ENCODE measurements at regions not wholly inside any gene's neighbourhood (a gene's known extent, or its start where the extent isn't known, plus 50 kb on each side); places are given as distances from the start of the nearest gene placed in this dataset.
"Not testable (repeated sequence)": the region's sequence is repeated elsewhere in the genome, so short reads cannot be mapped to it uniquely, and the experiment has no call there.

- DNase-seq: no peak
- no peak for ATAC-seq
Measured at GRCh38 chr13:60214213-60215055, 50.7 kb upstream of the DIAPH3 start.

DNA sequence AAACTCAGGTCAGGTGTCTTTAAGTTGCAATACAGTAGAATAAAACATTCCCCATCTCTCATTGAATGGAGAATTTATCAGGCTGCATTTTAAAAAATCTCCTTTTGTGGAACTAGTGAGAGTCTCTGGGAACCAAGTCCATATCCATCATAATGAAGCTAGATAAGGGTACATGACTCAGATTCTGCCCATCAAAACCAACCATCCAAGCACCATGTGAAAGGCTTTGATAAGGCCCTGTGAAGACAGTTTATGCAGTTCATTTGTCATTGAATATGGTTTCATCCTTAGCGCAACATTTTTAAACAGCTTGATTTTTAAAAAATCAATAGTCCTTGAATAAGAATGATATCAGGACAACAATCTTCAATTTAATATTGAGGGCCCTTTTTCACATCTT is 56.3 kb upstream of the DIAPH3 start:
- DNase-seq (no peak), ATAC-seq (no peak)

GRCh38 chr13:60221581-60221980 is 57.9 kb upstream of the DIAPH3 start:
- no peak for ATAC-seq
- DNase-seq: no peak

DNA sequence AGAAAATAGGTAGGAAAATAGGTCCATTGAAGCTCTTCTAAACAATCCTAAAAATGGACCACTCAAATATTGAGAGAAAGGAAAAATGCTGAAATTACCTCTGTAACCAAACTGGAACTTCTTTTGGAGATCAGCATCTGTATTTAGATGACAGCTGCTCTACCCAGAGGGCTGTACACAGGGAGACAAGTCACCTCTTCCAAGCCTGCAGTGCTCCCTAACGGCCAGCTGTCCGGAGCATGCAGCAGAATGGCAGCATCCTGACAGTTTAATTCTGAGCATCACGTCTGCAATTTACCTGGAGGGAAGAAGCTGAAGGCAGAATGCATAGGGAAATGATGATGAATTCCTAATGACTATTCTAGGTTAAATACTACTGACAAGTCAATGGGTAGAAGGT is 62.8 kb upstream of the DIAPH3 start:
- DNase-seq (no peak), ATAC-seq (no peak)

DNA sequence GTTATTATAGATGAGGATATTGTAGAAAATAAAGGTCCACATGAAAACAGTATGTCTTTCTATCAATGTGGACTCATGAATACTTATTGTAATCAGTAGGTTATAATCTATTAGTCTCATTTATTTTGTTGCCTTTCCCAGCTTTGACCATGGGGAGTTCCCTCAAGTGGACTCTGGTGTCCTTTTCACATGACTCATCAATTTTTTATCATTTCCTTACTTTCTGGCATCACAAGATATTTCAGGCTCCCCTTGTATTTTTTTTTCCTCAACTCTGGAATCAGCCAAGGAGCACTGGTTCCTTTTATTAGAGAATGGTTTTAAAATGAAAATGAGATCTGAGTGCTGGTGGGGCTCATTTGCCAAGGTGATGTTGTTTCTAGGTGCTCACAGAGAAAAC is 63.4 kb upstream of the DIAPH3 start:
- DNase-seq (no peak), ATAC-seq (no peak)

GRCh38 chr13:60229708-60230272 is 66.1 kb upstream of the DIAPH3 start:
- DNase-seq (no peak), ATAC-seq (peak; percentile 32)

DNA sequence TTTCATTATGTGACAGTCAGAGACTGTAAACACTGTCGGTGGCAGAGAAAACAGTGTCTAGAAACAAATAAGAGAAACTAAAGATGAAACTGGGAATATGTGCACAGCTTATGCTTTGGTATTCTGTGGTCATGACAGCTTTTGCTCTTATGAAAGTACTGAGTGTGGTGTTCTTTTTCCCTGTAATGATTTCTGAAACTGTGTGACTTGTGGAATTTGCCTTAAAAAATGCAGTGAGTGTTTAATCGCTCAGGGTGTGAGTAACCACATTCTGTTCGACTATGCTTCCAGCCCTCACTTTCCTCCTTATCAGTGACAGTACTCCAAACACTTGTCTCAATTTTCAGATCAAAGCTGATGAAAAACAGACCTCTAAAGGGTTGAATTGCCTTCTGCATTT is 66.9 kb upstream of the DIAPH3 start:
- DNase-seq (no peak), ATAC-seq (no peak)

DNA sequence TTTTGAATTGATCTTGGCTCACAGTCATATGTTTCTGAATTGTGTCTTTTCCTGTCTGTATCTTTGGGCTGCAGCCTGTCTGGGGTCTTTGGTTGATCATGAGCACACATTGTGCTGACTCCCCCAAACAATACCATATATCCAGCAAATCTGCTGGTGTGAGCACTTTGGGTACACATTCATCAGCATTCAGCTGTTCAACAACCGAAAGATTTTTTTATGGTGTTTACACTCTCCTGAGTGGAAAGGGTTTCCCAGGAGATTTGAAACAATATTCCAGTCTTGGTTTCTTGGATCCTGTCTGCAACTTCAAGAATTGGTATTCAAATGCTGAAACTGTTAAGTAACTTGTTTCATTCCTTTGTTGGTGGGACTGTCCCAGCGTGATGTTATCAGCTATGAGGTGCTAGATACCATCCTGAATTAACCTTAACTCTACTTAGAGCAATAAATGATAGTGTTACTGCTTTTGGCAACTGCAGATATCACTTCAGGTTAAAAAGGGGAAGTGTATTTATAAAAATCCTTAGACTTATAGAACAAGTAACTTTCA is 78.4 kb upstream of the DIAPH3 start:
- no peak for ATAC-seq
- no peak for DNase-seq

DNA sequence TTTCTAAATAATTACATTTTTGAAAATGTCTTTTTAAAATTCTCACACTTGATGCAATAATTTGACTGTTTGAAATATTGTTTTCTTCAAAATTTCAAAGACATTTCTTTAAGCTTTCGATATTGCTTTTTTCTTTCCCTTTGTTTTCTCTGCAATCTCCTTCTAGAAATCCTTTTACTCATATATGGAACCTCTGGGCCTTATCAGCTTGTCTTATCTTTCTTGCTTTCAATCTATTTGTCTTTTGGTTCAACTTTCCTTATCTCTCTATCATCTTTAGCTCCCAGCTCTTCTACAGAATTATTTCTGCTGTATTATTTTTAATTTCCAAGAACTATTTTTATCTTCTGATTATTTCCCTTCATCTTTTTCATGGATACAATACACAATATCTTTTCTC is 80.7 kb upstream of the DIAPH3 start:
- no peak for DNase-seq
- no peak for ATAC-seq

GRCh38 chr13:60251419-60251818 is 87.7 kb upstream of the DIAPH3 start:
- not testable (repeated sequence) for ATAC-seq, DNase-seq

- DNase-seq (no peak), ATAC-seq (no peak)
Measured at GRCh38 chr13:60258349-60258748, 94.6 kb upstream of the DIAPH3 start.

DNA sequence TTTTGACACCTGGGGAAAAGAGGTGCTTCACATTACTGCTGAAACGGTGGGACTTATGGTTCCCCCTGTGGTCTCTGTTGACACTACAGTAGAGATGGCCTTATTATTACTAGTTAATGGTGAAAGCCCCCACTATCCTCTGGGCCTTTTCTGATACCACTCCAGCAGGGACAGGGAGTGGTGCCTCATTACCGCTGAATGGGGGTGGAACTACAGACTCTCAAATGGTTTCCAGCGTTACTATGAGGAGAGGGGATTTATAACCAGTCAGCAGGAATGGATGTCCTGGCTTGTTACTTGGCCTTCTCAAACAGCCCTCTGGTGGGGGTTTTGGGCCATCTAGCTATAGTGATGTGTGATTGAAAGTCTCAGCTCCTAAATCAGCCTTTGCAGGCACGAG is 96.7 kb upstream of the DIAPH3 start:
- ATAC-seq (no peak), DNase-seq (no peak)

- DNase-seq: no peak
- no peak for ATAC-seq
Measured at GRCh38 chr13:60261432-60262351, 98.0 kb upstream of the DIAPH3 start.

- DNase-seq: no peak
- ATAC-seq: no peak
Measured at GRCh38 chr13:60265566-60265965, 101.8 kb upstream of the DIAPH3 start.

- ATAC-seq (peak; percentile 77), DNase-seq (peak; percentile 30)
Measured at GRCh38 chr13:60267498-60268202, 103.9 kb upstream of the DIAPH3 start.

DNA sequence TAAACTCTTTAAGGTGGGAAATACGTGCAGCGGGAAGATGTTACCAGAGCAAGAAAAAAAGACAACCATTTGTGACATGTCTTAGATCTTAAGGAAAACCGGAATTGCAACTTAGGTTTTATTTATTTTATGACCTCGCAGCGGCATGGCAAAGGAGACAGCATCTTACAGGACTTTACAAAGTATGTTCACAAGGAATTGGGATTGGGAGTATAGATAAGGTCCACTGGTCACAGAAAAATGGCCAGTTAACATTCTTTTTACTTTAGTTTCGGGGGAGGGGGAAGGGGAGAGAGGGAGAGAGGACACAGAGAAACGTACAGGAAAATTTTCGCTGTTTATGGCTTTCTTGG is 104.5 kb upstream of the DIAPH3 start:
- ATAC-seq (no peak), DNase-seq (no peak)

DNA sequence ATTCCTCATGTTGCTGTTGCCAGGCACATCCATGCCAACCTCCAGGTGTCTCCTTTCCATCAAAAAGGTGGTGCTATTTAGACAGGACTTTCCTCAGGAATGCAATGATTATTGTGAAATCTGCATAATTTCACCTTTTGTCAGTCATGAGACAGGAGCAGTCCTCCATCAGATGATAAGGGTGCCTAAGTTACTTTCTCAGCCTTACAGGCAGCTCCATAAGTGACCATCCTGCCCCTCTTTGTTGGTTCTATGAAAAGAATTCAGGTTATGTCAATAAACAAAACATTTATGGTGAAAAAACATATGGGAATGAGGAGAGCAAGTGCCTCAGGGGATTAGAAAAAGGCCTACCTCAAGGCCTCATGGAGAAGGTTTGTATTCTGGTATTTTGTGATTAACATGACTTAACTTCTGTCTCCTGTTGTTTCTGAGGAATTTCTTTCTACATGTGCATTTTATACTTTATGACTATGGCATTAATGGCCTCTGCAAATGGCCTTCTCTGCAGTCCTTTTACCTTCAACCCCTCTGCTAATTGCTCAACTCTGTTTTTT is 110.3 kb upstream of the DIAPH3 start:
- ATAC-seq: no peak

GRCh38 chr13:60274655-60275054 is 110.9 kb upstream of the DIAPH3 start:
- DNase-seq (no peak), ATAC-seq (no peak)

More for the DNA sequence above, 110.3 kb upstream of the DIAPH3 start:
- DNase-seq: no peak

DNA sequence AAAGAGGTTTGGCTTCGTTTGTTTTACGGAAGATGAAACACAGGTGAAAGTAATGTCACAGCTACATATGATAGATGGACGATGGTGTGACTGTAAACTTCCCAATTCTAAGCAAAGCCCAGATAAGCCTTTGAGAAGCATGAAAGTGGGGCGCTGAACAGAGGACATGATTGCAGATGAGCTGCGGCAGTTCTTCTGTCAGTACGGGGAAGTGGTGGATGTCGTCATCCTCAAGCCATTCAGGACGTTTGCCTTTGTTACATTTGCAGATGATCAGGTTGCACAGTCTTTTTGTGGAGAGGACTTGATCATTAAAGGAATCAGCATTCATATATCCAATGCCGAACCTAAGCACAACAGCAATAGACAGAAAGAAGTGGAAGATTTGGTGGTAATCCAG is 111.5 kb upstream of the DIAPH3 start:
- ATAC-seq: no peak
- no peak for DNase-seq

DNA sequence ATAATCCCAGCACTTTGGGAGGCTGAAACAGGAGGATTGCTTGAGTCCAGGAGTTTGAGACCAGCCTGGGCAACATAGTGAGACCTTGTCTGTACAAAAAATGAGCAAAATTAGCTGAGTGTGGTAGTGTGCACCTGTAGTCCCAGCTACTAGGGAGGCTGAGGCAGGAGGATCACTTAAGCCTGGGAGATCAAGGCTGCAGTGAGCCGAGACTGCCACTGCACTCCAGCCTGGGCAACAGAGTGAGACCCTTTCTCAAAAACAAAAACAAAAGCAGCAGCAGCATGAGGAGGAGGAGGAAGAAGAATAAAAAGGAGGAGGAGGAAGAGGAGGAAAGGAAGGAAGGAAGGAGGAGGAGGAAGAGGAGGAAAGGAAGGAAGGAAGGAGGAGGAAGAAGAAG is 116.5 kb upstream of the TDRD3 start:
- not testable (repeated sequence) for DNase-seq, ATAC-seq

DNA sequence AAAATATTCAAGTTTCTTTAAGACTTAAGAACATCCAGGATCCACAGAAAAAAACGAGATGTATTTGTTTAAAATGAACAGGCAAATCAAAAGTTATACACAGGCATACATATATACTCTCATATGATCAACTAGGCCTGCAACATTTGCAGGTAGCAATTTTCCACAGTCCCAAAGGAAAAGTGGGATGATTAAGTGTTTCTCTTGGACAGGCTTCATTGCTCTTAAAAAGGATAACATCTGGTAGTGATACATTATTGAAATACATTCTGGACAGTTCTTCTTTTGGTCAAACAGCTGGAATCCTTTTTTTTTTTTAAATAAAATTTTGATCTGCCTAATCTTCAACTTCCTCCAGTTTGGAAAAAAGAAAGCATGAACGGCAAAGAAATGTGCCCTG is 114.8 kb upstream of the TDRD3 start:
- DNase-seq (no peak), ATAC-seq (no peak)

GRCh38 chr13:60282708-60283107 is 114.3 kb upstream of the TDRD3 start:
- no peak for ATAC-seq
- DNase-seq: no peak

Data from stimulated activated naive CD8-positive, alpha-beta T cell treated with anti-CD3 and anti-CD28 coated beads, Interleukin-15, Interleukin-2, amounts not matched to agents 100 U/mL and 50 U/mL, for 24 hours (primary cell).